Urinary bladder (tissue), 3 donors: ENCODE measurements at regions not wholly inside any gene's neighbourhood (a gene's known extent, or its start where the extent isn't known, plus 50 kb on each side); places are given as distances from the start of the nearest gene placed in this dataset.

Source experiments
- DNase-seq: peaks from one replicate; pipeline ENCODE4 v3.0.0-alpha.2; 2015; ENCODE audit errors: extremely low spot score
- H3K27ac ChIP-seq: one replicate; pipeline ENCODE4 v1.5.1; 2013; ENCODE audit warnings: low read depth, mild to moderate bottlenecking, moderate library complexity
- H3K36me3 ChIP-seq: one replicate; pipeline ENCODE4 v1.6.1; 2013; ENCODE audit warnings: mild to moderate bottlenecking, moderate library complexity; ENCODE audit not compliant: insufficient read depth
- H3K4me1 ChIP-seq: one replicate; pipeline ENCODE4 v1.6.1; 2013; ENCODE audit warnings: mild to moderate bottlenecking, moderate library complexity; ENCODE audit not compliant: insufficient read depth
- H3K4me3 ChIP-seq: one replicate; pipeline ENCODE4 v1.5.1; 2013; ENCODE audit warnings: low read depth, low read length
- whole genome bisulfite sequencing: extraction: QIAGEN DNeasy Blood & Tissue Kit; methylation state at CpG from one replicate; pipeline ENCODE4 v1.1.7; 2013; 5-methylcytosine and 5-hydroxymethylcytosine counted together
- donor health status: healthy with polysubstance abuse.
- donor health status: healthy.

- Histone ChIP-seq H3K36me3 (no peaks in the 10 kb centered on the region), H3K27ac (no peak overlapping the region), H3K4me1 (no peaks in the 10 kb centered on the region), H3K4me3 (no peak overlapping the region)
- no peak for DNase-seq
- WGBS = 75% methylated on average over 3 of the region's 3 CpGs
Observed at GRCh38 chr13:73985783-73986182, 148.4 kb downstream of the KLF12 start.

DNA sequence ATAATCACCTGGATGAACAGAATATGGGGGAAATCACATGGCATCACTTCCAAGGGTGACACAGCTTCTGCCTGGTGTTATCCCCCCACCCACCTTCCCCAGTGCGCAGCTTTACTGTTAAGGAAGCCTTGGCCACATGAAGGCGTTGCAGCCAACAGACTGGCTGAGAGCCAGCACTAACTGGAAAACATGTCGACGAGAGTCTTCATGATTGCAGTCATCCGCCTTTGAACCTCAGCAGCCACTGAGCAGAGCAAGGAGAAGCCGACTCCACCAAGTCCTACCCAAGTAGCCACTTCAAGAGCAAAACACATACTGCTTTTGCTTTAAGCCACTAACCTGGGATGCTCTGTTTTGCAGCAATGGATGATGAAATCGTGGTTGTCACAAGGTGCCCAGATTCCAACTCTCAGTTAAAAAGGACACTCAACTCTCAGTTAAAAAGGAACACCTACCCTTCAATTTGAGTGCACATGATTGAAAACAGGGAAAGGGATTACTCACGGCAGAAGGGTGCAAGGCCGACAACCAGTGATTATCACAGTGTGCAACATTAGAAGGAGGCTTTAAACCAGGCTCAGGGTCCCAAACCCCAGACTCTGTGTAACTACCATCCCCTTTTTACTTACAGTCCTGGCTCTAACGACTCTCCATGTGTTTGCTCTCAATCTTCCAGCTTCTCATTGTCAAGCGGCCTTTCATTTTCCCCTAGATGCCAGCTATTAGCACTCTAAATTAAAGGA lies 149.1 kb downstream of the KLF12 start:
- Histone ChIP-seq H3K27ac (no peak overlapping the region), H3K4me3 (no peak overlapping the region), H3K36me3 (no peaks in the 10 kb centered on the region), H3K4me1 (no peaks in the 10 kb centered on the region)
- WGBS = 81% methylated on average over 11 of the region's 11 CpGs
- DNase-seq = no peak

DNA sequence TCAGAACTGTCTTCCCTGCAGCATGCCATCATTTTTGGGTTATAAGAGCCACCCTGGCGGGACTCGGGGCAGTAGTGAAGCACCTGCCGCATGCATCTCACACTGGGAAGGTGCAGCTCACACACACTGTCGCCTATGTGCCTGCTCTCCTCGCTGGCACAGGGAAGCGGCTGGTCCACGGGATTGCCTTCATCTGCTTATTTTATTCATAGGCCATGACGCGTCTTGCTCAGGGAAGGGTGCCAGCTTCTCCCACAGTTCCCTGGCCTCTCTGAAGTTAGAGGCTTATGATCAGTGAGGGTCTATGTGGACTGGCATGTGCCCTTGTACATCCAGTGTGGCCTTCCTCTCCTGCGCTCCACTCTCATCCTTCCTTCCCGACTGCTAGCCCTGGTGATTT lies 150.0 kb downstream of the KLF12 start:
- H3K4me1 ChIP-seq = no peaks in the 10 kb centered on the region
- no peak overlapping the region for H3K27ac ChIP-seq
- no peak for DNase-seq
- no peak overlapping the region for H3K4me3 ChIP-seq
- H3K36me3 ChIP-seq = no peaks in the 10 kb centered on the region
- 90% methylated on average over 11 of the region's 11 CpGs for WGBS

DNA sequence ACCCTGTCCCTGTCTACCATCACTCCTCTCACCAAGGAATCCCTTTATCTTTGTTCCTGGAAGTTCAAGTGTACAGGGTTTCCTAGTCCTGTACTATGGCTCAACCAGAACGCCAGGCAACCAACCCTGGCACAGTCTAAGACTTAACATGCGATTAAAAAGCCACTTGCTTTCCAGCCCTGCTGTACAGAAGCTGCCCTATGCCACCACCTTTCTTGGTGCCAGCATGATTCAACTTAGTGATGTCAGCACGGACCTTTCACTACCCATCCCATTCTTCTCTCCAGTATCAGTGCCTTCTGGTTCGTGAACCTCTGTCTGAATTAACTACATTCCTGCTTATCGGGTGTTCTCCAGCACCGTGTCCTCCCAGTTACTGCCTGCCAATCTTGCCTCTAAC lies 151.1 kb downstream of the KLF12 start:
- Histone ChIP-seq H3K4me3 (no peak overlapping the region), H3K27ac (no peak overlapping the region), H3K36me3 (no peaks in the 10 kb centered on the region), H3K4me1 (no peaks in the 10 kb centered on the region)
- 81% methylated on average over 6 of the region's 6 CpGs for WGBS
- DNase-seq = no peak

GRCh38 chr13:73981595-73981994 lies 152.6 kb downstream of the KLF12 start:
- Histone ChIP-seq H3K36me3 (no peaks in the 10 kb centered on the region), H3K4me3 (no peak overlapping the region), H3K27ac (no peak overlapping the region), H3K4me1 (no peaks in the 10 kb centered on the region)
- no peak for DNase-seq
- WGBS = 35% methylated on average over 4 of the region's 4 CpGs

DNA sequence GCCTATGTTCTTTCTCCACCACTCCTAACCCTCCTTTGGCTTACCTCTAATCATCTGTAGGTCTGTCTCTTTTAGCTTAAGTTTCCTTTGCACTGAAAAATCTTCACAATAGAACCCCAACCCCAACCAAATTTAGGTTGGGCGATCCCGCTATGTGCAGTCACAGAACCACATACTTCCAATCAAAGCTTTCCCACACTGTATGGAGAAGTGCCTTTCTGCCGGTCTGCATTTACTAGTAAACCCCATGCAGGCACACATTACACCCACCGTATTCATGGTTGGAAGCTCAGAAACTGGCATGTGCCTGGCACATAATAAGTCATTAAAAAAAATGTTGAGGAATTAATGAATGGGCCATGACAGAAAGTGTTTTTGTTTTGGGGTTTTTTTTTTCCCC lies 158.4 kb downstream of the KLF12 start:
- Histone ChIP-seq H3K4me1 (no peaks in the 10 kb centered on the region), H3K4me3 (no peak overlapping the region), H3K27ac (no peak overlapping the region), H3K36me3 (no peaks in the 10 kb centered on the region)
- DNase-seq = no peak
- 98% methylated on average over 4 of the region's 4 CpGs for WGBS

DNA sequence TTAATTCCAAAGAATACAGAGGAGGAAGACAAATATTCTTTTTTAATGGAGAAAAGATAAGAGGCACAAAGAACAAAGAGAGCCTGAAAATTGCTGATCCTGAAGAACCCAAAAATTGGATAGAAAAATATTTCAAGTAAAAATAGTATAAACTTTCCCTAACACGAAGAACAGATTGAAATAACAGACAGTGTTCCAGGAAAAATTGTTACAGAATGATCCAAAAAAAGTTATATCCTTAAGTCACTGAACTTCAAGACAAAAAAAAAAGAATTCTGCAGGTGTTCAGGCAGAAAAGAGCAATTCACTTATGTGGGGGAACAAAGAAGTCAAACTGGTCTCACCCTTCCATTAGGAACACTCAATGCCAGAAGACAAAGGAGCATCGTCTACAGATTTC lies 160.2 kb downstream of the KLF12 start:
- DNase-seq = no peak

GRCh38 chr13:73973156-73973555 lies 161.0 kb downstream of the KLF12 start:
- no peaks in the 10 kb centered on the region for H3K36me3 ChIP-seq
- DNase-seq = no peak
- no peaks in the 10 kb centered on the region for H3K4me1 ChIP-seq
- WGBS = 93% methylated on average over 2 of the region's 2 CpGs
- H3K4me3 ChIP-seq = no peak overlapping the region
- no peak overlapping the region for H3K27ac ChIP-seq

More for the DNA sequence above, 160.2 kb downstream of the KLF12 start:
- Histone ChIP-seq H3K4me3 (no peak overlapping the region), H3K27ac (no peak overlapping the region), H3K4me1 (no peaks in the 10 kb centered on the region), H3K36me3 (no peaks in the 10 kb centered on the region)
- WGBS = 74% methylated on average over 2 of the region's 2 CpGs

GRCh38 chr13:73972545-73972944 lies 161.7 kb downstream of the KLF12 start:
- H3K4me1 ChIP-seq = no peaks in the 10 kb centered on the region
- H3K36me3 ChIP-seq = no peaks in the 10 kb centered on the region
- WGBS = 91% methylated on average over 7 of the region's 7 CpGs
- no peak for DNase-seq
- no peak overlapping the region for H3K4me3 ChIP-seq
- H3K27ac ChIP-seq = no peak overlapping the region

DNA sequence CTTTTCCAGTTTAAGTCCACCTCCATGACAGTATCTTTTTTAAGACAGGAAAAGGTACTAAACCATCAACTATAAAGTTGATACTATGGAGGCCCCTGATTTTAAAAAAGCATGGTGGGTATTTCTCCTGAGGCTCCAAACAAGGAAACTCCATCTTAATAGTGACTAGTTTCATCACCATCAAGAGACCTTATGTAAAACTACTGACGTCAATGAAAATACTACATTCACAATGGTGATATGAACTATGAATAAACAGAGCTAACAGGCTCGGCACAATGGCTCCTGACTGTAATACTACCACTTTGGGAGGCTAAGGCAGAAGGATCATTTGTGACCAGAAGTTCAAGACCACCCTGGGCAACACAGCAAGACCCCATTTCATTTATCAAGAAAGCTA lies 162.7 kb downstream of the KLF12 start:
- Histone ChIP-seq H3K27ac (no peak overlapping the region), H3K4me1 (no peaks in the 10 kb centered on the region), H3K36me3 (no peaks in the 10 kb centered on the region), H3K4me3 (no peak overlapping the region)
- no peak for DNase-seq
- WGBS = 88% methylated on average over 2 of the region's 2 CpGs

- Histone ChIP-seq H3K4me3 (no peak overlapping the region), H3K4me1 (no peaks in the 10 kb centered on the region), H3K27ac (no peak overlapping the region), H3K36me3 (no peaks in the 10 kb centered on the region)
- WGBS = 81% methylated on average over 7 of the region's 7 CpGs
- no peak for DNase-seq
Observed at GRCh38 chr13:73970421-73971055, 163.7 kb downstream of the KLF12 start.

DNA sequence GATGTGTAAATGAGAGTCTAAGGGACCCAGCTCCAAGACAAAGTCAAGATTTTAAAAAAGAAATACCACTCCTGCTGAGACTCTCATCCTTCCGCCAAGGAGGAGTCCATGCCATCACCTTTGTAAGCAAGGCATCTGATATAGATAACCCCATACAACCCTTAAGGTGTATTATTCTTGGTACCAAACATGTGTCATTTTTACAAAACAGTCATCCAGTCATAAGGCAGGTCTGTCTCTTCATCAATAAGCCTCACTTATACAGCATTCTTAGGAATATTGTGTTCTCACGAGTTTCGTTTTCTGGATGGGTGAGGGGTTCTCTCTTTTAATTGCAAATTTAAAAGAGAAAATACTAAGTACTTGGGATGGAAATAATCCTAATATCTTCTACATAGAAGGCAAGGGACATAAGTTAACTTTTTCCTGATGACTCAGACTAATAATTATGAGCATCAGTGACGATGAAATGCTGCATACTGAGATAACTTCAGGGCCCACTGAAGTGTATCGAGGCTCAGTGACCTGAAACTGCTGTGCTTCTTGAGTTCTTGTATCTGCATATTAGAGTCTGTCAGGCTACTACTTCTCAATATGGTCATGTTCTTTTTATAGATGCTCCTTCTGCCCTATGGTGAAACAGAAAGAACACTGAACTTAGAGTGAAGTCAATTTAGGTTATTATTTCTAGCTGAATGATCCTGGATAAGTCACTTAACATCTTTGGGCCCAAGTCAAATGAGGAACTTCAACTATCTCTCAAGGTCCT lies 166.6 kb downstream of the KLF12 start:
- H3K4me1 ChIP-seq = no peaks in the 10 kb centered on the region

GRCh38 chr13:73966331-73966730 lies 167.9 kb downstream of the KLF12 start:
- Histone ChIP-seq H3K36me3 (no peaks in the 10 kb centered on the region), H3K4me3 (no peak overlapping the region), H3K4me1 (no peaks in the 10 kb centered on the region), H3K27ac (no peak overlapping the region)
- no peak for DNase-seq

More for the DNA sequence above, 166.6 kb downstream of the KLF12 start:
- no peak for DNase-seq
- H3K27ac ChIP-seq = no peak overlapping the region
- H3K4me3 ChIP-seq = no peak overlapping the region
- no peaks in the 10 kb centered on the region for H3K36me3 ChIP-seq
- WGBS = 95% methylated on average over 5 of the region's 5 CpGs

- Histone ChIP-seq H3K4me1 (no peaks in the 10 kb centered on the region), H3K27ac (no peak overlapping the region), H3K36me3 (no peaks in the 10 kb centered on the region), H3K4me3 (no peak overlapping the region)
- no peak for DNase-seq
- WGBS = 84% methylated on average over 5 of the region's 5 CpGs
Observed at GRCh38 chr13:73962284-73962683, 171.9 kb downstream of the KLF12 start.
